GM12878 (cell line): ENCODE measurements at regions not wholly inside any gene's neighbourhood (a gene's known extent, or its start where the extent isn't known, plus 50 kb on each side); places are given as distances from the start of the nearest gene placed in this dataset.

ENCODE experiments used
- ATAC-seq: fragments of 200-7000 bp; cut with Tn5 transposase; 3 replicates; pipeline ENCODE4 v1.9.1; 2020; ENCODE audit warnings: mild to moderate bottlenecking, moderate library complexity
- BruUV-seq: library from RNA; stranded (reverse); fragments of 400-500 nt; replicated peaks from 2 replicates; lab custom pipeline; 2021; lab: Mats Ljungman, UMichigan
- CTCF ChIA-PET: fragments of 300-600 bp; sonication (Branson Sonifier 250); formaldehyde crosslinking; extraction: SDS; loops from one replicate; lab custom pipeline; 2021; ENCODE audit warnings: inconsistent platforms; lab: Yijun Ruan, JAX
- POLR2A ChIA-PET: fragments of 350-600 bp; formaldehyde crosslinking; extraction: SDS; loops from one replicate; lab custom pipeline; 2021; ENCODE audit warnings: inconsistent platforms; lab: Charles Lee
- RAD21 ChIA-PET: fragments of 300-600 bp; sonication (Branson Sonifier 250); formaldehyde crosslinking; loops from one replicate; lab custom pipeline; 2023; ENCODE audit warnings: antibody characterized with exemption; ENCODE audit not compliant: unreplicated experiment; lab: Charles Lee
- SMC1A ChIA-PET: fragments of 300-600 bp; sonication (Branson Sonifier 250); formaldehyde crosslinking; loops from one replicate; lab custom pipeline; 2023; ENCODE audit not compliant: unreplicated experiment, uncharacterized antibody; lab: Charles Lee
- DNase-seq: peaks from one replicate; pipeline ENCODE4 v3.0.0-alpha.2; 2011; ENCODE audit warnings: low read depth, low spot score
- FAIRE-seq: peaks from 3 replicates; lab custom pipeline; 2011; peaks lifted over from hg19 to GRCh38; lab: Jason Lieb, UNC
- H2AFZ ChIP-seq: 2 replicates; pipeline ENCODE4 v1.6.0; 2011; ENCODE audit warnings: low read depth, low read length, control low read depth; ENCODE audit not compliant: control insufficient read depth
- H3K27ac ChIP-seq: 2 replicates; pipeline ENCODE4 v1.5.1; 2011; ENCODE audit warnings: control low read depth; ENCODE audit not compliant: control insufficient read depth, insufficient read depth
- H3K27me3 ChIP-seq, 2 experiments: replicated peaks in 1 of 2; 2 replicates each; pipeline versions ENCODE4 v1.6.0 to v1.6.1; 2011; ENCODE audit warnings: low read length in 1 of 2; ENCODE audit not compliant: control insufficient read depth in 2 of 2, insufficient read depth in 2 of 2
- H3K36me3 ChIP-seq, 2 experiments: 2 replicates each; pipeline ENCODE4 v1.5.1; 2011; ENCODE audit warnings: low read length in 1 of 2; ENCODE audit not compliant: control insufficient read depth in 2 of 2, insufficient read depth in 2 of 2
- H3K4me1 ChIP-seq: 2 replicates; pipeline ENCODE4 v1.6.1; 2011; ENCODE audit warnings: mild to moderate bottlenecking, low read length, moderate library complexity, mixed read lengths; ENCODE audit not compliant: control insufficient read depth, insufficient read depth
- H3K4me2 ChIP-seq: 2 replicates; pipeline ENCODE4 v1.6.0; 2011; ENCODE audit warnings: control low read depth; ENCODE audit not compliant: control insufficient read depth, insufficient read depth
- H3K4me3 ChIP-seq: fragments of 200-600 bp; sonication (generic); 2 replicates; pipeline ENCODE4 v1.5.1; 2016
- H3K79me2 ChIP-seq: 2 replicates; pipeline ENCODE4 v1.6.0; 2011; ENCODE audit warnings: low read length; ENCODE audit not compliant: control insufficient read depth, insufficient read depth
- H3K9ac ChIP-seq: 2 replicates; pipeline ENCODE4 v1.8.0; 2011; ENCODE audit warnings: low read length, control low read depth, mixed read lengths; ENCODE audit not compliant: control insufficient read depth, insufficient read depth
- H3K9me3 ChIP-seq: replicated peaks from 3 replicates; pipeline ENCODE4 v1.5.1; 2011; ENCODE audit warnings: mild to moderate bottlenecking, low read length; ENCODE audit not compliant: control insufficient read depth, insufficient read depth
- H4K20me1 ChIP-seq: 2 replicates; pipeline ENCODE4 v1.6.0; 2011; ENCODE audit not compliant: control insufficient read depth, insufficient read depth
- BCL3 ChIP-seq: IDR thresholded peaks from 2 replicates; pipeline ENCODE4 v1.6.1; 2011; ENCODE audit warnings: borderline replicate concordance, low read depth, mild to moderate bottlenecking, moderate library complexity, low read length; ENCODE audit not compliant: insufficient read depth, poor library complexity, severe bottlenecking
- E2F8 ChIP-seq: fragments of 450-650 bp; IDR thresholded peaks from 2 replicates; pipeline ENCODE4 v1.6.1; 2018; ENCODE audit warnings: mild to moderate bottlenecking, low read depth, moderate library complexity; ENCODE audit not compliant: partially characterized antibody
- FOS ChIP-seq: IDR thresholded peaks from 3 replicates; pipeline ENCODE4 v1.6.1; 2011; ENCODE audit warnings: borderline replicate concordance; ENCODE audit not compliant: insufficient read length; ENCODE audit errors: extremely low read depth
- FOXK2 ChIP-seq: fragments of 450-650 bp; IDR thresholded peaks from 2 replicates; pipeline ENCODE4 v1.6.1; 2017; ENCODE audit warnings: mild to moderate bottlenecking, moderate library complexity
- IKZF2 ChIP-seq, 2 experiments: fragments of 450-650 bp; IDR thresholded peaks; 2 replicates each; pipeline ENCODE4 v1.6.1; 2017; ENCODE audit warnings: mild to moderate bottlenecking in 2 of 2, moderate library complexity in 2 of 2
- MXI1 ChIP-seq: fragments of 150-350 bp; IDR thresholded peaks from 2 replicates; pipeline ENCODE4 v1.6.1; 2011; ENCODE audit warnings: low read depth, mild to moderate bottlenecking, inconsistent platforms, low read length, improper control_type of control experiment
- POLR2A ChIP-seq: IDR thresholded peaks from 2 replicates; pipeline ENCODE4 v1.6.1; 2011; ENCODE audit warnings: low read depth, mild to moderate bottlenecking, low read length
- RCOR1 ChIP-seq: conservative IDR thresholded peaks from 2 replicates; pipeline ENCODE4 v1.6.1; 2012; ENCODE audit warnings: low read depth, low read length, improper control_type of control experiment
- SMAD5 ChIP-seq: IDR thresholded peaks from 2 replicates; pipeline ENCODE4 v1.6.1; 2016; ENCODE audit warnings: antibody characterized with exemption, low read depth
- SMC3 ChIP-seq: IDR thresholded peaks from 2 replicates; pipeline ENCODE4 v1.6.1; 2011; ENCODE audit warnings: low read length, improper control_type of control experiment, borderline replicate concordance
- SP1 ChIP-seq: IDR thresholded peaks from one replicate; pipeline ENCODE4 v1.6.1; 2011; ENCODE audit warnings: low read depth, low read length
- TAF1 ChIP-seq: IDR thresholded peaks from 2 replicates; pipeline ENCODE4 v1.6.1; 2011; ENCODE audit warnings: mild to moderate bottlenecking, low read depth, low read length, borderline replicate concordance
- WRNIP1 ChIP-seq: IDR thresholded peaks from 2 replicates; pipeline ENCODE4 v1.6.1; 2011; ENCODE audit warnings: low read depth, low read length, improper control_type of control experiment, borderline replicate concordance
- ZNF592 ChIP-seq: fragments of 450-650 bp; IDR thresholded peaks from 2 replicates; pipeline ENCODE4 v1.6.1; 2017; ENCODE audit warnings: mild to moderate bottlenecking, moderate library complexity
- WGBS: methylation state at CpG from one replicate; pipeline ENCODE4 v1.1.6; 2016; ENCODE audit warnings: low lambda C conversion rate; ENCODE audit not compliant: insufficient replicate concordance, insufficient coverage; ENCODE audit errors: missing lambda C conversion rate; 5-methylcytosine and 5-hydroxymethylcytosine counted together
- in situ Hi-C: fragments of 300-500 bp; cut with MboI; formaldehyde crosslinking; loops from 9 replicates; pipeline ENCODE4 v1.14.3; 2018; ENCODE audit warnings: mixed read lengths
- intact Hi-C: fragments of 100-400 bp; cut with micrococcal nuclease; formaldehyde crosslinking; loops from one replicate; pipeline ENCODE4 v1.14.2; 2022; ENCODE audit not compliant: unreplicated experiment

GRCh38 chr7:132034748-132035416, 478.5 kb upstream of the PODXL start:
- FAIRE-seq: no peak
- no peaks in the 10 kb centered on the region for H3K27me3 ChIP-seq
- TF ChIP-seq BCL3 (no peak), POLR2A (no peak), WRNIP1 (no peak), MXI1 (no peak), FOXK2 (no peak), TAF1 (no peak), FOS (no peak), ZNF592 (no peak), RCOR1 (no peak), SMC3 (no peak), IKZF2 (IDR thresholded peaks at IDR 0.05) (no peak), SMAD5 (no peak), SP1 (no peak), E2F8 (no peak)
- TF ChIP-seq, all 136 proteins: peak for 0
- SMC1A ChIA-PET: interaction anchor here (1.3 kb wide), 1 partner anchor 13 kb away, joined by 3 read pairs; no protein-coding TSS in a partner anchor
- RAD21 ChIA-PET: no interaction called here
- DNase-seq (no peak), ATAC-seq (no peak)
- H4K20me1 ChIP-seq: no peaks in the 10 kb centered on the region
- intact Hi-C loops (no loop called here), in situ Hi-C loops (no loop called here)
- no peaks in the 10 kb centered on the region for H3K9me3 ChIP-seq
- 5% methylated on average over 6 of the region's 6 CpGs for WGBS
- POLR2A ChIA-PET: no interaction called here
- H3K79me2 ChIP-seq: no peaks in the 10 kb centered on the region
- H3K4me2 ChIP-seq: no peak overlapping the region
- H3K36me3 ChIP-seq: no peaks in the 10 kb centered on the region
- no TSS peak for BruUV-seq
- no peaks in the 10 kb centered on the region for H3K4me1 ChIP-seq
- no peak overlapping the region for H3K9ac ChIP-seq
- H3K4me3 ChIP-seq: no peak overlapping the region
- no peak overlapping the region for H3K27ac ChIP-seq
- H2AFZ ChIP-seq: no peak overlapping the region
- CTCF ChIA-PET: interaction anchor here (1.1 to 2.2 kb wide), 2 partner anchors 11 to 15 kb away, joined by 3 to 5 read pairs; no protein-coding TSS in a partner anchor
